NB4 (cell line): ENCODE measurements at regions not wholly inside any gene's neighbourhood (a gene's known extent, or its start where the extent isn't known, plus 50 kb on each side); places are given as distances from the start of the nearest gene placed in this dataset.

ENCODE experiments used
- MYC ChIP-seq: IDR thresholded peaks from 2 replicates; pipeline ENCODE4 v1.6.1; 2011; ENCODE audit warnings: low read depth, low read length
- POLR2A ChIP-seq: IDR thresholded peaks from 2 replicates; pipeline ENCODE4 v1.6.1; 2011; ENCODE audit warnings: mild to moderate bottlenecking; ENCODE audit not compliant: insufficient read length; ENCODE audit errors: extremely low read depth
- TF ChIP-seq, protein P1 (sequence below): IDR thresholded peaks from one replicate; pipeline ENCODE4 v1.5.1; 2012; ENCODE audit warnings: low read depth, low read length
- TF ChIP-seq, protein P2 (sequence below): IDR thresholded peaks from 2 replicates; pipeline ENCODE4 v1.6.1; 2011; ENCODE audit warnings: low read depth, low read length

DNA sequence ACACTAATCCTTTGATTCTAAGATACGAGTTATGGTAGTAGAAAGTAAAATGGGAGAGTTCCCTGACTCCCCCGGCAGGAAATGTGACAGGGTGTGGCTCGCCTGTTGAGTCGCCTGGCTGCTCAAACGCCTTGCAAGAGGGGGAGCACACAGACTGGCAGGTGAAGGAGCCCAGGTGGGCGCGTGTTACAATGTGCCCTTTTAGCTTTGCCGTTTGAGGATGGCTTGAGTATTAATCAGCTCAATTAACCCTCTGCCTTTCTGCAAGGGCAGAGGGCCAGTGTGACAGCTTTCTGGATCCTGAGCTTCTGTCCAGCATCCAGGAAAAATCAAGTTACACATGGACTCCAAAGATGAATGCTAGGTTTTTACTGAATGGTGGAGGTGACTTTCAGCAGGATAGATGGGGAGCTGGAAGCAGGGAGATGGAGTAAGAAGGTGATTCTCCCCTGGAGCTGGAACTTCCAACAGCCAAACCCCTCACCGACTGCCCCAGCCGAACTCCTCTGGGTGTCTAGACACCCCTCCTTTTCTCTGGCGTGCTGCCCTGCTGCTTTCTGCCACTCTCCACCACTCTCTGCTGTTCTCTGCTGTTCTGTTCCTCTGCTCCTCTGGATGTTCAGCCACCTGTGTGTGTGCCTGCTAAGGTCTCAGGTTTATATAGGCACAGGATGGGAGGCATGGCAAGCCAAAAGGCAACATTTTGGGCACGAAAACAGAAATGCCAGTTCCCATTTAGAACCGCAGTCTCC is 548.8 kb upstream of the KCND2 start:
- TF ChIP-seq, protein P1, sequence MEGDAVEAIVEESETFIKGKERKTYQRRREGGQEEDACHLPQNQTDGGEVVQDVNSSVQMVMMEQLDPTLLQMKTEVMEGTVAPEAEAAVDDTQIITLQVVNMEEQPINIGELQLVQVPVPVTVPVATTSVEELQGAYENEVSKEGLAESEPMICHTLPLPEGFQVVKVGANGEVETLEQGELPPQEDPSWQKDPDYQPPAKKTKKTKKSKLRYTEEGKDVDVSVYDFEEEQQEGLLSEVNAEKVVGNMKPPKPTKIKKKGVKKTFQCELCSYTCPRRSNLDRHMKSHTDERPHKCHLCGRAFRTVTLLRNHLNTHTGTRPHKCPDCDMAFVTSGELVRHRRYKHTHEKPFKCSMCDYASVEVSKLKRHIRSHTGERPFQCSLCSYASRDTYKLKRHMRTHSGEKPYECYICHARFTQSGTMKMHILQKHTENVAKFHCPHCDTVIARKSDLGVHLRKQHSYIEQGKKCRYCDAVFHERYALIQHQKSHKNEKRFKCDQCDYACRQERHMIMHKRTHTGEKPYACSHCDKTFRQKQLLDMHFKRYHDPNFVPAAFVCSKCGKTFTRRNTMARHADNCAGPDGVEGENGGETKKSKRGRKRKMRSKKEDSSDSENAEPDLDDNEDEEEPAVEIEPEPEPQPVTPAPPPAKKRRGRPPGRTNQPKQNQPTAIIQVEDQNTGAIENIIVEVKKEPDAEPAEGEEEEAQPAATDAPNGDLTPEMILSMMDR, result no peak
- TF ChIP-seq POLR2A, result no peak
- TF ChIP-seq, protein P2, sequence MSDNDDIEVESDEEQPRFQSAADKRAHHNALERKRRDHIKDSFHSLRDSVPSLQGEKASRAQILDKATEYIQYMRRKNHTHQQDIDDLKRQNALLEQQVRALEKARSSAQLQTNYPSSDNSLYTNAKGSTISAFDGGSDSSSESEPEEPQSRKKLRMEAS, result no peak
- no peak for TF ChIP-seq MYC
